H1 (cell line): ENCODE measurements at regions not wholly inside any gene's neighbourhood (a gene's known extent, or its start where the extent isn't known, plus 50 kb on each side); places are given as distances from the start of the nearest gene placed in this dataset.

Experiments used
- ASH2L ChIP-seq: fragments of 200-600, 300-600 bp; sonication (generic); IDR thresholded peaks from one replicate; pipeline ENCODE4 v1.7.1; 2017; ENCODE audit warnings: low read length
- HDAC2 ChIP-seq, 2 experiments: fragments of 300-600 bp in 1 of 2; sonication (generic) in 1 of 2; IDR thresholded peaks; 2 replicates each; pipeline ENCODE4 v1.6.1; 2011 to 2012; ENCODE audit warnings: low read depth in 2 of 2, low read length in 2 of 2, mild to moderate bottlenecking in 2 of 2, moderate library complexity in 2 of 2, borderline replicate concordance in 1 of 2, inconsistent platforms in 1 of 2
- KDM5A ChIP-seq: fragments of 200-600 bp; IDR thresholded peaks from 2 replicates; pipeline ENCODE4 v1.7.1; 2012; ENCODE audit warnings: mild to moderate bottlenecking, low read length, inconsistent platforms, mixed read lengths
- TF ChIP-seq, protein P1 (sequence below): IDR thresholded peaks from 2 replicates; pipeline ENCODE4 v1.6.1; 2011; ENCODE audit warnings: low read length, improper control_type of control experiment
- TF ChIP-seq, protein P2 (sequence below): IDR thresholded peaks from 2 replicates; pipeline ENCODE4 v1.6.1; 2012; ENCODE audit warnings: inconsistent platforms

DNA sequence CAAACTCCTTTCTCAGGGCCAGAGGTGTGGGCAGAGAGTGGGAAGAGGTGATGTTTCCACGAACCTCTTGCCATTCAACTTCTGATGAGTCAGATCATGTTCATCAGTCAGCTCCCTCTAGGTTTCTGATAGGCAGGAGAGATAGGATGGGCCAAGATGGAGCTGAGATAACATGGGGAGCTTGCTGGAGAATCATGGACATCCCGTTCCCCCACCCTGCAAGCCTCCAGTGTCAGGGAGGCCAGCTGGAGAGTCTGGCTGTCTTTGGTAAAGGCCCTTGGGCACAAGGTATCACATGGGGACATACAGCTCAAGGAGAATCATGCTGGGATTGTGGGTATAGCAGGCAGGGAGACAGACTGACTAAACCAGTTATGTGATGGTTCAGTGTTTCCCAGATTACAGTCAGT is 136.0 kb upstream of the IRX3 start (continued):
- TF ChIP-seq HDAC2 (IDR thresholded peaks at IDR 0.05; ENCODE audit: borderline replicate concordance in 1 of 2, low read depth in 2 of 2, low read length in 2 of 2) (no peak), ASH2L (no peak), KDM5A (no peak)
- TF ChIP-seq, protein P1, sequence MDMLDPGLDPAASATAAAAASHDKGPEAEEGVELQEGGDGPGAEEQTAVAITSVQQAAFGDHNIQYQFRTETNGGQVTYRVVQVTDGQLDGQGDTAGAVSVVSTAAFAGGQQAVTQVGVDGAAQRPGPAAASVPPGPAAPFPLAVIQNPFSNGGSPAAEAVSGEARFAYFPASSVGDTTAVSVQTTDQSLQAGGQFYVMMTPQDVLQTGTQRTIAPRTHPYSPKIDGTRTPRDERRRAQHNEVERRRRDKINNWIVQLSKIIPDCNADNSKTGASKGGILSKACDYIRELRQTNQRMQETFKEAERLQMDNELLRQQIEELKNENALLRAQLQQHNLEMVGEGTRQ = no peak
- TF ChIP-seq, protein P2, sequence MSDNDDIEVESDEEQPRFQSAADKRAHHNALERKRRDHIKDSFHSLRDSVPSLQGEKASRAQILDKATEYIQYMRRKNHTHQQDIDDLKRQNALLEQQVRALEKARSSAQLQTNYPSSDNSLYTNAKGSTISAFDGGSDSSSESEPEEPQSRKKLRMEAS = no peak
